CD4-positive, CD25-positive, alpha-beta regulatory T cell (primary cell): ENCODE measurements at regions not wholly inside any gene's neighbourhood (a gene's known extent, or its start where the extent isn't known, plus 50 kb on each side); places are given as distances from the start of the nearest gene placed in this dataset.

Experiments
- ATAC-seq, 2 donors: fragments of 150-1000 bp; cut with Tn5 transposase; one replicate each; pipeline ENCODE4 v1.10.0; 2021; ENCODE audit warnings: low read depth in 2 of 2, moderate number of reproducible peaks in 2 of 2, moderate library complexity in 1 of 2
- DNase-seq, 3 donors: peaks; one replicate each; pipeline versions ENCODE4 v3.0.0 to v3.0.0-alpha.2; 2012 to 2022; ENCODE audit warnings: mixed read lengths in 1 of 3
- H3K27ac ChIP-seq: one replicate; pipeline ENCODE4 v1.7.0; 2013; ENCODE audit warnings: mild to moderate bottlenecking, low read length; ENCODE audit not compliant: insufficient read depth, poor library complexity, severe bottlenecking
- H3K27me3 ChIP-seq: one replicate; pipeline ENCODE4 v1.7.0; 2013; ENCODE audit warnings: low read length; ENCODE audit not compliant: control insufficient read depth, insufficient read depth
- H3K36me3 ChIP-seq: one replicate; pipeline ENCODE4 v1.7.0; 2013; ENCODE audit warnings: mild to moderate bottlenecking, low read length, moderate library complexity; ENCODE audit not compliant: control insufficient read depth, insufficient read depth
- H3K4me1 ChIP-seq: 2 replicates; pipeline ENCODE4 v1.7.0; 2013; ENCODE audit warnings: mild to moderate bottlenecking, low read length; ENCODE audit not compliant: insufficient read depth, control insufficient read depth, poor library complexity, severe bottlenecking
- H3K4me3 ChIP-seq: one replicate; pipeline ENCODE4 v1.7.0; 2013; ENCODE audit warnings: low read depth, mild to moderate bottlenecking, low read length, moderate library complexity
- H3K9me3 ChIP-seq, 2 experiments: 1 replicate in 1 of 2; 2 replicates in 1 of 2; pipeline ENCODE4 v1.7.0; 2013; ENCODE audit warnings: low read length in 2 of 2, mild to moderate bottlenecking in 1 of 2, moderate library complexity in 1 of 2; ENCODE audit not compliant: control insufficient read depth in 2 of 2
- H3K27ac Mint-ChIP-seq, 3 donors: one replicate each; pipeline ENCODE4 v1.8.0; 2020 to 2022; ENCODE audit warnings: mild to moderate bottlenecking in 3 of 3, mixed read lengths in 3 of 3, moderate library complexity in 2 of 3
- H3K27me3 Mint-ChIP-seq: one replicate; pipeline ENCODE4 v1.8.0; 2022; ENCODE audit warnings: mild to moderate bottlenecking, mixed read lengths
- H3K36me3 Mint-ChIP-seq: one replicate; pipeline ENCODE4 v1.8.0; 2020; ENCODE audit warnings: mixed read lengths
- H3K4me1 Mint-ChIP-seq, 4 donors: one replicate each; pipeline ENCODE4 v1.8.0; 2020 to 2022; ENCODE audit warnings: mixed read lengths in 4 of 4, mild to moderate bottlenecking in 1 of 4
- H3K4me3 Mint-ChIP-seq, 4 donors: one replicate each; pipeline ENCODE4 v1.8.0; 2020 to 2022; ENCODE audit warnings: mild to moderate bottlenecking in 4 of 4, mixed read lengths in 4 of 4, moderate library complexity in 3 of 4
- H3K9me3 Mint-ChIP-seq, 7 donors: one replicate each; pipeline ENCODE4 v1.8.0; 2020 to 2022; ENCODE audit warnings: mixed read lengths in 7 of 7, mild to moderate bottlenecking in 3 of 7, moderate library complexity in 2 of 7

DNA sequence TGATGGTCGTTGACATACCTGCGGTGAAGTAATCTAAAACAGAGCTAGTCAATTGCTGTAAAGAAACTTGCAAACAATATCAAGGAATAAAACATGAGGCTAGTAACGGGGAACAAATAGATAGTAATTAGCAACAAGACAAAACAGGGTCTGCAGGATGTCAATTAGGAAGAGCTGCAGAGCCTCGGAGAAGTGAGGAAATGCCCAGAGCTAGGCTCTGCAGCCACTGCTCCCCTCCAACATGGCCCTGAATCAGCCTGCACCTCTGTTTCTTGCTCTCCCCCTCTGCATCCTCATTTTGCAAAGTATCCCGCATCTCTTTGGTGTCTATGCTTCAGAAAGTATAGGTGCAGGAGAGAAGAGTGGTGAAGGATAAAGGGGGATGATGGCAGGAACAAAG, 507.4 kb upstream of the FAT3 start:
- Histone ChIP-seq H3K27ac (no peak overlapping the region), H3K9me3 (no peaks in the 10 kb centered on the region), H3K36me3 (no peaks in the 10 kb centered on the region), H3K4me1 (no peaks in the 10 kb centered on the region), H3K4me3 (no peak overlapping the region), H3K27me3 (no peaks in the 10 kb centered on the region)
- Mint-ChIP-seq H3K27ac (no peak overlapping the region), H3K4me1 (no peaks in the 10 kb centered on the region), H3K27me3 (no peaks in the 10 kb centered on the region), H3K9me3 (peaks cover 1 to 42% (median 6%) of the 10 kb centered on the region in 7 donors), H3K4me3 (no peak overlapping the region), H3K36me3 (no peaks in the 10 kb centered on the region)
- no peak for ATAC-seq
- no peak for DNase-seq

DNA sequence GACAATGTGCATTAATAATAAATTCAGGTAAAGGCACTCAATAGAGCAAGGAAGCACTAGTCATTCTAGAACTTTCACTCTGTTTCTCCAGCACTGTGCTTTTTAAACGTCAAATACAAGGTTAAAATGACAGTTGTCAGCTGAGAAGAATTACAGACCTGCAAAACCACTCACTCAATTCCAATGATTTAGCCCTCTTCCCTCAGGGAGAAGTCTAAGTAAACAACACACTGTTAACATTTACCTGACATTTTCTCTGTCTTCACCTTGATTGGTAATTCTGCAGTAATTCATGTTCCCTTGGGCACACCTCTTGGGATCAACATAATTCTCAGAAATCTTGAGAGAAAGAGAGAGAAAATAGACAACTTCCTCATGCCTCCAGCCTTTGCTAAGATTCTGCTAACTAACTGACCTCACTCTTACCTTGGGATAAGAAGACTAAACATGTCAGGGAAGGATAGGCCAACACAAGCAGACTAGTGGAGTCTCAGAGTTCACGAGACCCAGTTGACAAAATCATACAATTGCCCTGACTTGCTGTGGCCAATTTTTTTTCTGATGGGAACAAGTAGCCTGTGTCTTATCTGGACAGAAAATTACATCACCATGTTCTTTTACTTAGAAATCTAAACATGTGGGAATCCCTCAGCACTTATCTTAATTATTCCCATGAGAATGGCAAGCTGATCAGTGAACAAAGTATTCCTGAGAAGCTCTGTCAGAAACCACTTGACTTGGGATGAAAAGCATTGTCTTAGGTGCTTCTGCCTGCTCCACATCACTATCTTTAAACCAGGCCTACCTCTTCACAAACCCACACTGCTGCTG, 516.8 kb upstream of the FAT3 start:
- H3K4me3 ChIP-seq, result no peak overlapping the region
- H3K27me3 ChIP-seq, result no peaks in the 10 kb centered on the region
- H3K4me1 Mint-ChIP-seq, result no peaks in the 10 kb centered on the region
- H3K36me3 ChIP-seq, result no peaks in the 10 kb centered on the region
- no peak overlapping the region for H3K4me3 Mint-ChIP-seq
- H3K4me1 ChIP-seq, result no peaks in the 10 kb centered on the region
- DNase-seq, result no peak
- H3K27ac Mint-ChIP-seq, result no peak overlapping the region
- H3K9me3 Mint-ChIP-seq, result peaks cover 0 to 18% (median 3%) of the 10 kb centered on the region in 7 donors
- no peaks in the 10 kb centered on the region for H3K27me3 Mint-ChIP-seq
- no peak overlapping the region for H3K27ac ChIP-seq
- H3K36me3 Mint-ChIP-seq, result no peaks in the 10 kb centered on the region
- no peaks in the 10 kb centered on the region for H3K9me3 ChIP-seq
- ATAC-seq, result no peak

DNA sequence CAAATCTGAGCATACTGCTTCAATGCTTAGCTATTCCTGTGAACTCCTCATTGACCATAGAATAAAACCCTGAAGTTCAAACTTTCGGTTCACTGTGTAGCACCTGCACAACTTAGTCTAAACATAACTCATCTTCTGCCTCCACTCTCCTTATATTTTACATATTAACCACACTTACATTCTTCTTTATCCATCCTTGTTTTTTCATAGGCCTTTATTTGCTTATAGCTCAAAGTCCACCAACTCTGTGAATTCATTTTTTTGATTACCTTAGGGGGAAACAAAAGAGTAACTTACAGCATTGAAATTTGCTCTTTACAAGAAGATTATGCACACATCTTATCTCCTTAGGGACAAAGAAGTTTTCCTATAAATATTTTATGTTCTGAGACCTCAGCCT, 521.6 kb upstream of the FAT3 start:
- Histone ChIP-seq H3K27me3 (no peaks in the 10 kb centered on the region), H3K4me3 (no peak overlapping the region), H3K36me3 (no peaks in the 10 kb centered on the region), H3K4me1 (no peaks in the 10 kb centered on the region), H3K27ac (no peak overlapping the region), H3K9me3 (no peaks in the 10 kb centered on the region)
- Mint-ChIP-seq H3K27ac (no peak overlapping the region), H3K36me3 (no peaks in the 10 kb centered on the region), H3K27me3 (no peaks in the 10 kb centered on the region), H3K4me3 (no peak overlapping the region), H3K9me3 (peaks cover 2 to 31% (median 5%) of the 10 kb centered on the region in 7 donors), H3K4me1 (no peaks in the 10 kb centered on the region)
- no peak for ATAC-seq
- no peak for DNase-seq

DNA sequence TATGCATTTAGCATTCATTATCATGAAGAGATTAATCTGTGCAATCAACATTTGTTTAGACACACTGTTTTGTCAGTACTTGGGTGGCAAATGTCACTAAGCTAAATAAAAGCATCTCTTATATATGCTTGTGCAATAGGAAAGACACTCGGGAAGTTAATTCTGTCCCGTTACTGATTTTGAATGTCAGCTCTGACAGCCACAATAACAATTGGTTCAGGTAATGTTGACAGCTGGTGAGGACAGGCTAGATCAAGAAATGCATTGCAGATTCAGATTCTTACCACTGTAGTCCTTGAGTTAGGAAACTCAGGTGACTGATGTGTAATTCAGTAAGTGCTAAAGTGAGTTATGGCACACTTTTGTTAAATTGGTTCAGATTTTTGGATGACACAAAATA, 523.8 kb upstream of the FAT3 start:
- Mint-ChIP-seq H3K27ac (no peak overlapping the region), H3K36me3 (no peaks in the 10 kb centered on the region), H3K9me3 (peaks cover 2 to 31% (median 6%) of the 10 kb centered on the region in 7 donors), H3K27me3 (no peaks in the 10 kb centered on the region), H3K4me1 (no peaks in the 10 kb centered on the region), H3K4me3 (no peak overlapping the region)
- Histone ChIP-seq H3K36me3 (no peaks in the 10 kb centered on the region), H3K4me1 (no peaks in the 10 kb centered on the region), H3K27ac (no peak overlapping the region), H3K27me3 (no peaks in the 10 kb centered on the region), H3K4me3 (no peak overlapping the region), H3K9me3 (no peaks in the 10 kb centered on the region)
- ATAC-seq, result no peak
- no peak for DNase-seq

- no peak for DNase-seq
- no peaks in the 10 kb centered on the region for H3K4me1 Mint-ChIP-seq
- H3K4me3 Mint-ChIP-seq, result no peak overlapping the region
Measured at GRCh38 chr11:91698845-91699244, 525.8 kb upstream of the FAT3 start.

DNA sequence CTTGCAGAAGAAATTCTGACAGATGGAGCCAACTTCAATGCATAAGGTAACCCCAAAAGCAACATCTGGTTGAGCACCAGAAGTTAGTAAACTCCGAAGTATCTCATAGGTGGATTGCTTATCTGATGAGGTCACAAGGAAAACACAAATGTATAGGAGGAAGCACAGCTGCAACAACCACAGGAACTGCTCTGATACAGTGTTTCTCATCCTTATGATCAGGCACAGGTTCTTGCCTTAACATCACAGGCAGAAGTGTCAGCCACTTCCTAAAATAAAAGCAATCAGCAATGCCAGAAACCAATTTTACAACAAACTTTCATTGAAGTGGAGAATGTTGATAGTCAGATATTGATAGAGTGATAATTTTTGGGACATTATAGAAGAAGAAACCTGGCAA, 530.3 kb upstream of the FAT3 start:
- ATAC-seq, result no peak
- no peaks in the 10 kb centered on the region for H3K27me3 Mint-ChIP-seq
- no peaks in the 10 kb centered on the region for H3K36me3 Mint-ChIP-seq
- DNase-seq, result no peak
- no peak overlapping the region for H3K27ac Mint-ChIP-seq
- Histone ChIP-seq H3K27me3 (no peaks in the 10 kb centered on the region), H3K9me3 (no peaks in the 10 kb centered on the region), H3K4me3 (no peak overlapping the region), H3K27ac (no peak overlapping the region), H3K4me1 (no peaks in the 10 kb centered on the region), H3K36me3 (no peaks in the 10 kb centered on the region)
- no peak overlapping the region for H3K4me3 Mint-ChIP-seq
- peaks cover 0 to 16% (median 5%) of the 10 kb centered on the region in 7 donors for H3K9me3 Mint-ChIP-seq
- H3K4me1 Mint-ChIP-seq, result no peaks in the 10 kb centered on the region

More at GRCh38 chr11:91698845-91699244, 525.8 kb upstream of the FAT3 start:
- Mint-ChIP-seq H3K27me3 (no peaks in the 10 kb centered on the region), H3K9me3 (peaks cover 0 to 21% (median 5%) of the 10 kb centered on the region in 7 donors), H3K27ac (no peak overlapping the region), H3K36me3 (no peaks in the 10 kb centered on the region)
- no peaks in the 10 kb centered on the region for H3K36me3 ChIP-seq
- no peaks in the 10 kb centered on the region for H3K27me3 ChIP-seq
- ATAC-seq, result no peak
- no peaks in the 10 kb centered on the region for H3K4me1 ChIP-seq
- H3K9me3 ChIP-seq, result no peaks in the 10 kb centered on the region
- H3K27ac ChIP-seq, result no peak overlapping the region
- no peak overlapping the region for H3K4me3 ChIP-seq

DNA sequence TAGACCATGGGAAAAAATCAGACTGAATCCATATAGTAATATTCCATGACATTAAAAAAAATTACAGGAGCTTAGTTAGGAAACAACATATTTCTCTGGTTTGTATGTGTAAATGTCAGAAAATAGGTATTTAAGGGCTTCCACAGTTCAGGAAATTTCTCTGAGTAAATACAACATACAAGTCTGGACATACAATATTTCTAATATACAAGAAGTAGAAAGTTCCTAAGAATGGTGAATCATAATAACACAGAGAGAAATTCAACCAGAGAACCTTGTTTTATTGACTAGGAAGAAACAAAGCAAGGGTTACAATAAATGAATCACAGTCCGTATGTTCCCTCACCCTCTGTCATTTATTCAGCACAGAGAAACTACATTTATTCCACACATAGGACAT, 532.7 kb upstream of the FAT3 start:
- no peaks in the 10 kb centered on the region for H3K27me3 Mint-ChIP-seq
- DNase-seq (no peak), ATAC-seq (no peak)
- no peaks in the 10 kb centered on the region for H3K36me3 Mint-ChIP-seq
- no peaks in the 10 kb centered on the region for H3K27me3 ChIP-seq
- H3K4me1 ChIP-seq, result no peaks in the 10 kb centered on the region
- no peaks in the 10 kb centered on the region for H3K4me1 Mint-ChIP-seq
- H3K4me3 ChIP-seq, result no peak overlapping the region
- no peaks in the 10 kb centered on the region for H3K36me3 ChIP-seq
- no peaks in the 10 kb centered on the region for H3K9me3 ChIP-seq
- no peak overlapping the region for H3K4me3 Mint-ChIP-seq
- peaks cover 3 to 15% (median 7%) of the 10 kb centered on the region in 7 donors for H3K9me3 Mint-ChIP-seq
- no peak overlapping the region for H3K27ac Mint-ChIP-seq
- H3K27ac ChIP-seq, result no peak overlapping the region

- no peaks in the 10 kb centered on the region for H3K4me1 ChIP-seq
- H3K4me3 ChIP-seq, result no peak overlapping the region
- Mint-ChIP-seq H3K36me3 (no peaks in the 10 kb centered on the region), H3K4me3 (no peak overlapping the region), H3K27ac (no peak overlapping the region), H3K9me3 (peaks cover 1 to 17% (median 9%) of the 10 kb centered on the region in 7 donors), H3K27me3 (no peaks in the 10 kb centered on the region), H3K4me1 (no peaks in the 10 kb centered on the region)
- no peak overlapping the region for H3K27ac ChIP-seq
- DNase-seq (no peak), ATAC-seq (no peak)
- no peaks in the 10 kb centered on the region for H3K9me3 ChIP-seq
- no peaks in the 10 kb centered on the region for H3K27me3 ChIP-seq
- no peaks in the 10 kb centered on the region for H3K36me3 ChIP-seq
Measured at GRCh38 chr11:91688672-91689071, 535.9 kb upstream of the FAT3 start.
